Right lobe of liver (tissue), 6 donors: ENCODE measurements at regions not wholly inside any gene's neighbourhood (a gene's known extent, or its start where the extent isn't known, plus 50 kb on each side); places are given as distances from the start of the nearest gene placed in this dataset.
"Not testable (repeated sequence)": the region's sequence is repeated elsewhere in the genome, so short reads cannot be mapped to it uniquely, and the experiment has no call there.

Experiments used
- ATAC-seq, 4 donors: fragments of 200-7000 bp; cut with Tn5 transposase; one replicate each; pipeline ENCODE4 v1.9.1; 2020; ENCODE audit warnings: mild to moderate bottlenecking in 4 of 4, moderate library complexity in 4 of 4
- DNase-seq, 3 donors: peaks; one replicate each; pipeline ENCODE4 v3.0.0-alpha.2; 2020
- H3K27ac ChIP-seq, 3 donors: fragments of 200-600 bp; one replicate each; pipeline ENCODE4 v1.8.0; 2022
- H3K27me3 ChIP-seq, 2 donors: fragments of 200-600 bp; one replicate each; pipeline ENCODE4 v1.8.0; 2022
- H3K36me3 ChIP-seq, 4 donors: fragments of 200-600 bp; sonication (generic) in 1 of 4; one replicate each; pipeline versions ENCODE4 v1.5.1 to v1.8.0; 2017 to 2022; ENCODE audit warnings: control low read depth in 1 of 4
- H3K4me1 ChIP-seq, 4 donors: fragments of 200-600 bp; sonication (generic) in 1 of 4; one replicate each; pipeline versions ENCODE4 v1.5.1 to v1.8.0; 2017 to 2022; ENCODE audit warnings: control low read depth in 1 of 4
- H3K4me3 ChIP-seq, 3 donors: fragments of 200-600 bp; one replicate each; pipeline ENCODE4 v1.8.0; 2022
- H3K9me3 ChIP-seq, 4 donors: fragments of 200-600 bp; sonication (generic) in 1 of 4; one replicate each; pipeline versions ENCODE4 v1.5.1 to v1.8.0; 2017 to 2022; ENCODE audit warnings: control low read depth in 1 of 4
- WGBS: methylation state at CpG from one replicate; pipeline ENCODE4 v1.1.6; 2018; ENCODE audit warnings: low coverage, low lambda C conversion rate; ENCODE audit not compliant: insufficient coverage; ENCODE audit errors: missing lambda C conversion rate; 5-methylcytosine and 5-hydroxymethylcytosine counted together
- intact Hi-C, 2 donors: fragments of 100-400 bp; cut with DNase I; formaldehyde crosslinking; loops; one replicate each; pipeline versions ENCODE4 v1.11.2 to v1.14.1; 2022
- donor health status: DM: no; HTN: yes; CAD: no.
- donor health status: DM: no; HTN: no; CAD: no.
- donor health status: DM: no; HTN: no; CAD: no.
- donor health status: DM: no; HTN: yes; CAD: no.
- donor health status: DM: no; HTN: yes; CAD: no.

DNA sequence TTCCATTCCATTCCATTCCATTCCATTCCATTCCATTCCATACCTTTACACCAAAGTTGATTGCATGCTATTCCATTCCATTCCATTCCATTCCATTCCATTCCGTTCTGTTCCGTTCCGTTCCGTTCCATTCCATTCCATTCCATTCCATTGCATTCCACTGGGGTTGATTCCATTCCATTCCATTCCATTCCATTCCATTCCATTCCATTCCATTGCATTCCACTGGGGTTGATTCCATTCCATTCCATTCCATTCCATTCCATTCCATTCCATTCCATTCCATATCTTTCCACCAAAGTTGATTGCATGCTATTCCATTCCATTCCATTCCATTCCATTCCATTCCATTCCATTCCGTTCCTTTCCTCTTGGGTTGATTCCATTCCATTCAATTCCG is 151.9 kb downstream of the CWH43 start:
- peak in 2 of 4 donors; percentile 7 to 29 for ATAC-seq
- H3K27me3 ChIP-seq, H3K4me3 ChIP-seq, H3K36me3 ChIP-seq, DNase-seq, H3K27ac ChIP-seq, H3K4me1 ChIP-seq, intact Hi-C loops, H3K9me3 ChIP-seq: not testable (repeated sequence)
- 28% methylated on average over 6 of the region's 6 CpGs for WGBS

DNA sequence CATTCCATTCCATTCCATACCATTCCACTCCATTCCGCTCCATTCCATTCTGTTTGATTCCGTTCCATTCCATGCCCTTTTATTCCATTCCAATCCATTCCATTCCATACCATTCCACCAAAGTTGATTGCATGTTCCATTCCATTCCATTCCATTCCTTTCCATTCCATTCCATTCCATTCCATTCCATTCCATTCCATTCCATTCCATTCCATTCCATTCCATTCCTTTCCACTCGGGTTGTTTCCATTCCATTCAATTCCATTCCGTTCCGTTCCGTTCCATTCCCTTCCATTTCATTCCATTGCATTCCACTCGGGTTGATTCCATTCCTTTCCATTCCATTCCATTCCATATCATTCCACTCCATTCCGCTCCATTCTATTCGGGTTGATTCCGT is 152.7 kb downstream of the CWH43 start:
- H3K9me3 ChIP-seq, H3K27ac ChIP-seq, H3K4me1 ChIP-seq, H3K36me3 ChIP-seq, H3K27me3 ChIP-seq, DNase-seq, H3K4me3 ChIP-seq, intact Hi-C loops: not testable (repeated sequence)
- peak in 2 of 4 donors; percentile 24 to 36 for ATAC-seq
- 30% methylated on average over 5 of the region's 10 CpGs for WGBS

DNA sequence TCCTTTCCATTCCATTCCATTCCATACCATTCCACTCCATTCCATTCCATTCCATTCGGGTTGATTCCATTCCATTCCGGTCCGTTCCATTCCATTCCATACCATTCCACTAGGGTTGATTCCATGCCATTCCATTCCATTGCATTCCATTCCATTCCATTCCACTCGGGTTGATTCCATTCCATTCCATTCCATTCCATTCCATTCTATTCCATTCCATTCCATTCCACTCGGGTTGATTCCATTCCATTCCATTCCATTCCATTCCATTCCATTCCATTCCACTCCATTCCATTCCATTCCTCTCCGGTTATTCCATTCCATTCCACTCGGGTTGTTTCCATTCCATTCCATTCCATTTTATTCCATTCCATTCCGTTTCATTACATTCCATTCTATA is 153.4 kb downstream of the CWH43 start:
- H3K27me3 ChIP-seq, H3K36me3 ChIP-seq, H3K4me1 ChIP-seq, intact Hi-C loops, H3K4me3 ChIP-seq, H3K9me3 ChIP-seq, H3K27ac ChIP-seq, DNase-seq: not testable (repeated sequence)
- 42% methylated on average over 8 of the region's 8 CpGs for WGBS
- peak; percentile 66 to 79 (median 72) for ATAC-seq

DNA sequence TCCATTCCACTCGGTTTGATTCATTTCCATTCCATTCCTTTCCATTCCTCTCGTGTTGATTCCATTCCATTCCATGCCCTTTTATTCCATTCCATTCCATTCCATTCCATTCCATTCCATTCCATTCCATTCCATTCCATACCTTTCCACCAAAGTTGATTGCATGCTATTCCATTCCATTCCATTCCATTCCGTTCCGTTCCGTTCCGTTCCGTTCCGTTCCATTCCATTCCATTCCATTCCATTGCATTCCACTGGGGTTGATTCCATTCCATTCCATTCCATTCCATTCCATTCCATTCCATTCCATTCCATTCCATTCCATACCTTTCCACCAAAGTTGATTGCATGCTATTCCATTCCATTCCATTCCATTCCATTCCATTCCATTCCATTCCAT is 154.3 kb downstream of the CWH43 start:
- DNase-seq (peak; percentile 42 to 78 (median 54)), ATAC-seq (peak in 1 of 4 donors; percentile 23)
- H3K27ac ChIP-seq, H3K4me1 ChIP-seq, H3K9me3 ChIP-seq, intact Hi-C loops, H3K4me3 ChIP-seq, H3K27me3 ChIP-seq, H3K36me3 ChIP-seq: not testable (repeated sequence)
- 16% methylated on average over 8 of the region's 8 CpGs for WGBS

DNA sequence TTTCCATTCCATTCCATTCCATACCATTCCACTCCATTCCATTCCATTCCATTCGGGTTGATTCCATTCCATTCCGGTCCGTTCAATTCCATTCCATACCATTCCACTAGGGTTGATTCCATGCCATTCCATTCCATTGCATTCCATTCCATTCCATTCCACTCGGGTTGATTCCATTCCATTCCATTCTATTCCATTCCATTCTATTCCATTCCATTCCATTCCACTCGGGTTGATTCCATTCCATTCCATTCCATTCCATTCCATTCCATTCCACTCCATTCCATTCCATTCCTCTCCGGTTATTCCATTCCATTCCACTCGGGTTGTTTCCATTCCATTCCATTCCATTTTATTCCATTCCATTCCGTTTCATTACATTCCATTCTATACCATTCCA is 155.9 kb downstream of the CWH43 start:
- peak; percentile 46 to 65 (median 56) for ATAC-seq
- H3K4me1 ChIP-seq, H3K36me3 ChIP-seq, H3K9me3 ChIP-seq, DNase-seq, intact Hi-C loops, H3K27me3 ChIP-seq, H3K4me3 ChIP-seq, H3K27ac ChIP-seq: not testable (repeated sequence)
- WGBS: 34% methylated on average over 7 of the region's 8 CpGs

DNA sequence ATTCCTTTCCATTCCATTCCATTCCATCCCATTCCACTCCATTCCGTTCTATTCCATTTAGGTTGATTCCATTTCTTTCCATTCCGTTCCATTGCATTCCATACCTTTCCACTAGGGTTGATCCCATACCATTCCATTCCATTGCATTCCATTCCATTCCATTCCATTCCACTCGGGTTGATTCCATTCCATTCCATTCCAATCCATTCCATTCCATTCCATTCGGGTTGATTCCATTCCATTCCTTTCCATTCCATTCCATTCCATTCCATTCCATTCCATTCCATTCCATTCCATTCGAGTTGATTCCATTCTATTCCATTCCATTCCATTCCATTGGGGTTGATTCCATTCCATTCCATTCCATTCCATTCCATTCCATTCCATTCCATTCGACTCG is 161.1 kb downstream of the CWH43 start:
- H3K27me3 ChIP-seq, intact Hi-C loops: not testable (repeated sequence)

GRCh38 chr4:49147596-49147995 is 161.5 kb downstream of the CWH43 start:
- H3K4me3 ChIP-seq, H3K36me3 ChIP-seq, ATAC-seq, H3K27me3 ChIP-seq, H3K27ac ChIP-seq, intact Hi-C loops, H3K4me1 ChIP-seq, DNase-seq: not testable (repeated sequence)
- WGBS: 27% methylated on average over 6 of the region's 6 CpGs
- H3K9me3 ChIP-seq: peaks cover 0 to 10% (median 0%) of the 10 kb centered on the region in 4 donors

More for the DNA sequence above, 161.1 kb downstream of the CWH43 start:
- peak; percentile 59 to 74 (median 66) for ATAC-seq
- H3K36me3 ChIP-seq, H3K4me1 ChIP-seq, H3K27ac ChIP-seq, H3K4me3 ChIP-seq, DNase-seq: not testable (repeated sequence)
- 35% methylated on average over 7 of the region's 7 CpGs for WGBS
- H3K9me3 ChIP-seq: peaks cover 0 to 10% (median 0%) of the 10 kb centered on the region in 4 donors

- H3K36me3 ChIP-seq, DNase-seq, intact Hi-C loops, H3K27ac ChIP-seq, H3K27me3 ChIP-seq, H3K4me3 ChIP-seq, H3K4me1 ChIP-seq: not testable (repeated sequence)
- ATAC-seq: peak; percentile 86 to 89 (median 88)
- 30% methylated on average over 21 of the region's 21 CpGs for WGBS
- H3K9me3 ChIP-seq: peaks cover 0 to 10% (median 0%) of the 10 kb centered on the region in 4 donors
Measured at GRCh38 chr4:49149006-49149975, 163.2 kb downstream of the CWH43 start.

DNA sequence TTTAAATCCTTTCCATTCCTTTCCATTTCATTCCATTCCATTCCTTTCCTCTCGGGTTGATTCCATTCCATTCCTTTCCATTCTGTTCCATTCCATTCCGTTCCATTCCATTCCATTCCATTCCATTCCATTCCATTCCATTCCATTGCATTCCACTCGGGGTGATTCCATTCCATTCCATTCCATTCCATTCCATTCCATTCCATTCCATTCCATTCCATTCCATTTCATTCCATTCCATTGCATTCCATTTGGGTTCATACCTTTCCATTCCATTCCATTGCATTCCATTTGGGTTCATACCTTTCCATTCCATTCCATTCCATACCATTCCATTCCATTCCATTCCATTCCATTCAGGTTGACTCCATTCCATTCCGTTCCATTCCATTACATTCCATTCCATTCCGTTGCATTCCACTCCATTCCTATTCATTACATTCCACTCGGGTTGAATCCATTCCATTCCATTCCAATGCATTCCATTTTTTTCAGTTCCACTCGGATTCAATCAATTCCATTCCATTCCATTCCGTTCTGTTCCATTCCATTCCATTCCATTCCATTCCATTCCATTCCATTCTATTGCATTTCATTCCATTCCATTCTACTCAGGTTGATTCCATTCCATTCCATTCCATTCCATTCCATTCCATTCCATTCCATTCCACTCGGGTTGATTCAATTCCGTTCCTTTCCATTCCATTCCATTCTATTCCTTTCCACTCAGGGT is 164.4 kb downstream of the CWH43 start:
- 25% methylated on average over 10 of the region's 10 CpGs for WGBS
- ATAC-seq: peak; percentile 23 to 33 (median 32)
- H3K36me3 ChIP-seq, H3K27ac ChIP-seq, intact Hi-C loops, H3K27me3 ChIP-seq, H3K4me3 ChIP-seq, DNase-seq, H3K4me1 ChIP-seq: not testable (repeated sequence)
- peaks cover 0 to 10% (median 0%) of the 10 kb centered on the region in 4 donors for H3K9me3 ChIP-seq

DNA sequence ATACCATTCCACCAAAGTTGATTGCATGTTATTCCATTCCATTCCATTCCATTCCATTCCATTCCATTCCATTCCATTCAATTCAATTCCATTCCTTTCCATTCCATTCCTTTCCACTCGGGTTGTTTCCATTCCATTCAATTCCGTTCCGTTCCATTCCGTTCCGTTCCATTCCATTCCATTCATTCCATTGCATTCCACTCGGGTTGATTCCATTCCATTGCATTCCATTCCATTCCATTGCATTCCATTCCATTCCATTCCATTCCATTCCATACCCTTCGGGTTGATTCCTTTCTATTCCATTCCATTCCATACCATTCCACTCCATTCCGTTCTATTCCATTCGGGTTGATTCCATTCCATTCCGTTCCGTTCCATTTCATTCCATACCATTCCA is 166.9 kb downstream of the CWH43 start:
- 34% methylated on average over 11 of the region's 11 CpGs for WGBS
- DNase-seq, H3K27me3 ChIP-seq, H3K27ac ChIP-seq, H3K36me3 ChIP-seq, H3K4me3 ChIP-seq, intact Hi-C loops, H3K4me1 ChIP-seq: not testable (repeated sequence)
- H3K9me3 ChIP-seq: peaks cover 0 to 16% (median 0%) of the 10 kb centered on the region in 4 donors
- ATAC-seq: peak; percentile 26 to 51 (median 35)
